NCI-H69 (cell line): ENCODE measurements at regions not wholly inside any gene's neighbourhood (a gene's known extent, or its start where the extent isn't known, plus 50 kb on each side); places are given as distances from the start of the nearest gene placed in this dataset.
"Not testable (repeated sequence)": the region's sequence is repeated elsewhere in the genome, so short reads cannot be mapped to it uniquely, and the experiment has no call there.

Experiments
- DNase-seq: peaks from one replicate; lab custom pipeline; 2025; lab: John Stamatoyannopoulos, UW

DNA sequence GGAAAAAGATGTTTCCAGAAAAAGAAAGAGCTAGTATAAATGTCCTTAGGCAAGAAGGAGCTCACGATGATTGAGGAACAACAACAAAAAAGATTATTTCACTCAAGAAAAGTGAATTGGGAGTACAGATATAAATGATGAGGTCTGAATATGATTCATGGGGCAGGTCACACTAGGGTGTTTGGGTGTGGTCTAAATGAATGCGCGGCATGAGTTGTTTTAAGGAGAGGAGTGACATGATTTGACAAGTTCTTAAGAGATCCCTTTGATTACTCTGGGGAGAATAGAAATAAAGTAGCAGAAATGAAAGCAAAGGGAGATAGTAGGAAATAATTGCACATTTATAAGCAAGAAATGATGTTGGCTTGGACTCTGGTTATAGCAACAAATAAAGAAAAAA lies 59.3 kb downstream of the NUTM2D start:
- DNase-seq = peak; percentile 8

DNA sequence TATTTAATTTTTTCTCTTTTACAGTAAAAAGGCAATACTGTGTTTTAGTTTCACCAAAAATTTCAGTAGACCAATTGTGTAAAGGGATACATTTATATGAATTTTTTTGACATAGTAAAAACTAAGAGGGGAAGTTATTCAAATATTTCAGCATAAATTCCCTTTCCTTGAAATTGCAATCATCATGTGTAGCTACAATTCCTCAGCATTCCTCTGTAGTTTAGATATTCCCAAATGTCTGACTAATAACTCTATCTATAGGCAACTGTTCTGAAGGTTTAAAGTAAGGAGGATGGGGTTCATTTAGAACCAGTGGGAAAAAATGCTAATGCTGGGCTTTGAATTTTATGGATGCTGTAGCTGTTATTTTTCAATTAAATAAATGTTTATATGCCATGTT lies 65.1 kb downstream of the NUTM2D start:
- DNase-seq = not testable (repeated sequence)

DNA sequence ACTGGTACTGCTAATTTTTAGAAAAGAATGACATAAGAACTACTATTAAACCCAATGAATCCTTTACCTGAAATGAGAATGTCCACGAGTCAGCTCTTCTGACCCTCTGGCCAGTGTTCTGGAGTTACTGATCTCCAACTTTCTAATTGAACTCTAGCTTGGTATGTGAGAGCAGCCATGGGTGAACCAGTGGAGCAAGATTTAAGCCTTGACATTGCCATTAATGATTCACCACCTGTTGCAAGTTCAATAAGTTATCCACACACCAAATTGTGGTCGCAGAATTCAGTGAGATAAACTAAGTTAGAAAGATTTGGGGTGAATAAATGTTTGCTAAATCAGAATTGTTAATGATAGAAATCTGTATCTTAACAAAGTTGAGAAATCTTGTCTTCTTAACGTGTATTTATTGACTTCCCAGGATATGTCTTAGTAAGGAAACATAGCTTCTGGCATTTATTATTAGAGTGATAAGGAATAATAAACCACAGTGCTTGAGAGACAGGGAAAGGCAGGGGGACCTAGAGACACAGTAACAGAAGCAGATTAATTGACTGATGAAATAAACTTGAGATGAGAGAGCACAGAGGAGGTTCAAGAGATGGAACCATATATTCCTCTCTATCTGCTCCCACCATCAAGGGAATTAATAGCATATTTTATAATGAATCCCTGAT lies 67.3 kb downstream of the NUTM2D start:
- not testable (repeated sequence) for DNase-seq

- not testable (repeated sequence) for DNase-seq
Measured at GRCh38 chr10:87433836-87434235, 70.9 kb upstream of the MINPP1 start.

DNA sequence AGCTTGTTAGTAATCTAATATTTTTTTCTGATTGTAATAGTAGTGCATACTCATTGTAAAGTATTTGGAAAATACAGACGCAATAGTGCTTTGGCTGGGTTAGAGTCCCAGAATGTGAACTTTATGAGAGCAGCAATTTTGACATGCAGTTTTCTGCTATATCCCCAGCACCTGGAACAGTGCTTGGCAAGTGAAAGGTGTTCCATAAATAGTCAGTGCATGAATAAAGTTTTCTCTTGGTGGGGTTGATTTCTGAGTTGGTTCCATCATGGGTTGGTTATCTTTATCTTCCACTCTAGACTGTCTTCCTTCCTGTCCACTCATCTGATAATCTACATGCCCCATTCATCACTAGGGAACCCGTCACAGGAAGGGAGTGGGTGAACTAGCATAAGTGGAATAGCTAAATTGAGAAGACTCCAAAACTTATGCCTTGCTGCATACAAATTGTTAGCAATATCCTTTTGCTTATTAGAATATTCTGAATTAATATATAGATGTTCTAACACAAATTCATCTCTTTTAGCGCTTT lies 69.3 kb upstream of the MINPP1 start:
- DNase-seq = not testable (repeated sequence)

DNA sequence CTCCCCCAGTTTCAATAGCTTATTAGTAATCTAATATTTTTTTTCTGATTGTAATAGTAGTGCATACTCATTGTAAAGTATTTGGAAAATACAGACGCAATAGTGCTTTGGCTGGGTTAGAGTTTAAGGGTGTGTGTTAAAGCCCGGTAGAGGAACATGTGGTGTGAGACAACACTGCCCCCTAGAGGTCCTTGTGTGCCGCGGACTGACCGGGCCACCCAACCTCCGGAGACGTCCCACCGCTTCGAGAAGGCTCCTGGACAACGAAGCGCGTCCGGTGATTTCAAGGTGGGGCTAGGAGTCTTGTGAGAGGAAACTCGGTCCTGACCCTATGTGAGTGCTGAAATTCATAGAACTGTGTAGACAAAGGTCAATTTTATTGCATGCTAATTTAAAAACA lies 68.6 kb upstream of the MINPP1 start:
- not testable (repeated sequence) for DNase-seq

DNA sequence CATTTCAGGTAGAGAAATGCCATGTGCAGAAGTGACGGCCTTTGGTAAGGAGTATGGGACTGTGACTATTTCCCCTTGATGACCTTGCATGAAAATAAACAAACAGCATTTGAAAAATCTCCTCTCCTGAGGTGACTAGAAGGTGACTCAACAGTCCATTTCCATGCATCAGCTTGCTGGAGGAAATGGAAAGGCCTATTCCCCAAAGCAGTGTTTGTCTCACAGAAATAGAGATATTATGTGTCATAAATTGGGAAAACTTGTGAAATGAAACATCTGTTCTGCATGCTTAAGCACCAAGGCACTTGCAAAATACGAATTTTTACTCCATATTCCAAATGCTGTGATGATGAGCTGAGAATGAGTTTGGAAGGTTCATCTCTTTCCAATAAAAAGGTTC lies 67.2 kb upstream of the MINPP1 start:
- not testable (repeated sequence) for DNase-seq
